HG03457 (cell line): ENCODE measurements at regions not wholly inside any gene's neighbourhood (a gene's known extent, or its start where the extent isn't known, plus 50 kb on each side); places are given as distances from the start of the nearest gene placed in this dataset.
"Not testable (repeated sequence)": the region's sequence is repeated elsewhere in the genome, so short reads cannot be mapped to it uniquely, and the experiment has no call there.

Source experiments
- ATAC-seq: cut with Tn5 transposase; IDR thresholded peaks from one replicate; pipeline ENCODE4 v1.9.1; 2021; ENCODE audit warnings: moderate number of reproducible peaks; ENCODE audit not compliant: unreplicated experiment

DNA sequence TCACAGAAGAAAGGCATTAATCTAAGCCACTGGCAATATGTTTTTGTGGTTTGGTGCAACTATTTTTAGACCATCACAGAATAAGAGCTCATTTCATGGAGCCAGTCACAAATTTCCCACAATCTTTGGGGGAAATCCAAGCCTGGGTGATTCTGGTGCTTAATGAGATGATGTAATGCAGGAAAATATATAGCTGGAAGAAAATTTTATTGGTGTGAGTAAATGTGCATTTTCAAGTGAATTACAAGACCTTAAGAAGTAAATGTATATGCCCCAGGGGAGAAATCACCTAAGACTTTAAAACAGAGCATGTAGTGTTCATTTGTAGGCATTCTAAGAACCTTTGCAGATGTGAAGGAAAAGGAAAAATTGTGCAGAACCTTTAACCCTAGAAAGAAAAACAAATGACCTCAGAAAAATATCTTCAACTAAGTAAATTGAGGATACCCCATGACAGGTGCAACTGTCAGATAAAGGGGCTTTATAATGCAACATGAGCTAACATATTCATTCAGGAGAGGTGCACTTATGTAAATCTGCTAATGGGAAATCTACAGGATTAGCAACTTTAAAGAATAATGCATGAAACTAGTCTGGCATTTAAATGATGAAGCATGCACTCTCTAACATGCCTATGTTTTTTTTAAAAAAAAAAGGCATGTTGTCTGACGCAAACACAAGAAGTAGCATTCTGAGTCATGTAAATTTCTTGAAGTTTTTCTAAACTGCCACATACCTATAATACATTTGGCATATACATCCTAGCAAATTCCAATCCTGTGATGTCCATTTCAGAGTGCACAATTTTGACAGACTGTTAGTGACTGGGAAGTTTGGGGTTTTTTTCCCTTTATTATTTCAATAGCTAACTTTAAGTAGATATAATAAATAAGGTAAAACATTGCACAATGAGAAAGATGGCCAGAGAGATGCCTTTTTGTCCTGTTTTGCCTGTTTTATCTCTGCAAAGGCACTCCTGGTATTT, 105.1 kb downstream of the MEX3B start:
- no peak for ATAC-seq

DNA sequence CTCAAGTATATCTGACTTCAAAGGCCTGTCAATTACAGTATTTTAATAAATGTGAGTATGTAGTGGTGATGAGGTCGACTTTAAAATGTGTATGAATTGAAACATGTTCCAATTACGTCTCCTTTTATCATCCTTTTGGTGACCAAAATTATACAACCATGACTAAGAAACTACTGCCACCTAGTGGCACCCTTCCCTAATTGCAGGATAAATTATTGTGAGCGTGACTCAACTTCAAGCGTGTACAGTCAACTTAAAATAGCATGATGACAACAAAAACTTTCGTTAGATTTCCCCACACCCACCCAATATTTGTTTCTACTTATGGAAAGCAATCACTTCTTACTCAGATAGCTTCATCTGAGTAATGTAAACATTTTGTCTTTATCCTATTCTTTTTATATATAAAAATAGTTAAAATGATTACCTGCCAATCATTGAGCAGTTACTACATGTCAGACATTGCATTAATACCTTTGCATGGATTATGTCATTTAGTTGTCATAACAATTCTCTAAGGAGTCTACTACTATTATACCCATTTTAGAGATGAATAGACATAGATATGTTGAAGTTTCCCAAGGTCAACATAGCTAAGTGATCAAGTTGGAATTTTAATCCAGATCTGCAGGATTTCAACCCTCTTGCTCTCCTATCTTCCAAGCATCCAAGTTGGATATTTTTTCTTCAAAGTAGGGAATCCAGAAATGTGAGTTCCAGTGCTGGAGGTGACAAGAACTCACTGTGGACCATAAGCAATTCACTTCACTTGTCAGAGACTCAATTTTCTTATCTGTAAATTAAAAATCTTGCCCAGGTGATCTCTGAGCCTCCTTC, 106.0 kb downstream of the MEX3B start:
- ATAC-seq: no peak

DNA sequence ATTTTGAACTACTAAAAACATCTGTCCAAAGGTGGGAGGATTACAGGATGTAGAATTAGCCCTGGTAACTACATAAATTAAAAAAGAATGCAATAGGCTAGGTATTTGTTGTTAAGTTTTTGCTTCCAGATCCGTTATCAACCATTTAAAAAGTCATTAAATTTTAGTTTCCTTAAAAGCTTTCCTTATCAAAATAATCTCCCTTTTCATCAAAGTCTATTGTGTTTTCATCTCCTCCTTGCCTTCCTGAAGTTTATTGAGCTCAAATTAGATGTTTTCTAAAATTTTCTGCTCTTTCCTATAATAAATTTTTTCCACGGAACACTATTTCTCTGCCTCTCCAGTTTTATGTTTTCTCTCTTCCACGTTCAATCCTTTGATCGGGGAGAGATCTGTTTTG, 108.6 kb downstream of the MEX3B start:
- ATAC-seq: no peak

DNA sequence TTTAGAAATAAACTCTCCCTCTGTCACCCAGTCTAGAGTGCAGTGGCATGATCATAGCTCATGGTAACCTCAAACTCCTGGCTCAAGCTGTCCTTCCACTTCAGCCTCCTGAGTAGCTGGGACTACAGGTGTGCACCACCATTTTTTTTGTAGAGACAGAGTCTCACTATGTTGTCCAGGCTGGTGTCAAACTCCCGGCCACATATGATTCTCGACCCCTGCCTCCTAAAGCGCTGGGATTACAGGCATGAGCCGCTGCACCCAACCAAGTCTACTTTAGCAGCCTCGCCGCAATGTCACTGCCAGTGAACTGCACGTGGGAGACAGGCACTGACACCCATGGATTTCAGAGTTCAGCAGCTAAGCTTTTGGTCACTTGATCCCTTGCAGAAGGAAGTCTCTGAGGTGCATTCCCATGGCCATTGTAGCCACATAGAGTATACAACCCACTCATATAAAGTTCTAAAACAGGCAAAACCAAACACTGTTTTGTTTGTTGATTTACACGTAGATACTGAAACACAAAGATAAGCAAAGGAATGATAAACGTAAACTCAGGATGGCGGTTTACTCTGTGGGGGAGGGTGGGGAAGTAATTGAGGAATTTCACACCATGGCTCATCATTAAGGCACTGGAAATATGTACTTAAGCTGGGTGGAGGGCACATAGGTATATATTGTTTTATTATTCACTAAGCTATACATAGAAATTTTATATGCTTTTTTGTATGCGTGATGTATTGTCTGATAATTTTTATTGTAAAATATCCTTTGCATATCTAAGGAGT, 115.0 kb downstream of the MEX3B start:
- no peak for ATAC-seq

DNA sequence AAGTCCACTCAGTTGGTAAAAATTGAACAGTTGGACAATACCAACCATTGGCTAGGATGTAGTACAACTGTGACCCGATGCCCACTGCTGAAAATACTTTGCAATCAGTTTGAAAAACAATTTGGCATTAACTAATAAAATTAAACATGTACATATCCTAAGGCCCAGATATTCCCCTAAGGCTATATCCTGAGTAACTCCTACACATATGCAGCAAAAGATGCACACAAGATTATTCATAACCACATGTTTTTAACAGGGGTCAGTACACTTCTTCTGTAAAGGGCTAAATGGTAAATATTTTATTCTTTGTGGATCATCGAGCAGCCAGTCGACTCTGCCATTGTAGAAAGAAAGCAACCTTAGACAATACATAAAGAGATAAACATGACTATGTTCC, 116.3 kb downstream of the MEX3B start:
- no peak for ATAC-seq

DNA sequence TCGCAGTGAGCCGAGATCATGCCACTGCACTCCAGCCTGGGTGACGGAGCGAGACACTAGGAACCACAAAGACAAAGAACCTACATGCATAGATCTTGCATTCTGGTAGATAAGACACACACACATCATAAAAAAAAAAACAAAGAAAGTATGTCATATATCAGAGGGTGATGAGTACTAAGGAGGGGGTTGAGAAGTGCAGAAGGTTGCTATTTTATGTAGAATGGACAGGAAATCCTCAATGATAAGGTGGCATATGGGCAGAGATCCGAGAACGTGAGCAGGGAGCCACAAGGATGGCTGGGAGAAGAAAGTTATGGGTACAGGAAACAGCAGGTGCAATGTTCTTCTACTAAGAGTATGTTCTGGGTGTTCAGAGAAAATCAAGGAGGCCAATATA, 118.8 kb downstream of the MEX3B start:
- ATAC-seq: no peak

DNA sequence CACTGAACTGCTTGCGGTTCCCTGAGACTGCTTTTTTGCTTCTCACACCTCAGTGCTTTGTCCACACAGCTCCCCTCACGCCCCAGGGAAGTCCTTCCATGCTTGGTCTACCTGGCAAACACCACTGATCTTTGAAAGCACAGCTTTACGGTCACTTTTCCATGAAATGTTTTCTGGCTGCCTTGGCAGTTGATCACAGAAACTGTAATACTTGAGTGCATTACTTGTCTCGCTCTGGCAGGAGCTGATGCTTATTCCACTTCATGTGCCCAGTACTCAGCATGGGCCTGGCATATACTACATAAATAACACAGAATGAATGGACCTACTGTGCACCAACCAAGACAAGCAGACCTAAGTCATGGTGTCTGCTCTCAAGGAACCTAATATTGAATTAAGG, 121.1 kb downstream of the MEX3B start:
- ATAC-seq: no peak

DNA sequence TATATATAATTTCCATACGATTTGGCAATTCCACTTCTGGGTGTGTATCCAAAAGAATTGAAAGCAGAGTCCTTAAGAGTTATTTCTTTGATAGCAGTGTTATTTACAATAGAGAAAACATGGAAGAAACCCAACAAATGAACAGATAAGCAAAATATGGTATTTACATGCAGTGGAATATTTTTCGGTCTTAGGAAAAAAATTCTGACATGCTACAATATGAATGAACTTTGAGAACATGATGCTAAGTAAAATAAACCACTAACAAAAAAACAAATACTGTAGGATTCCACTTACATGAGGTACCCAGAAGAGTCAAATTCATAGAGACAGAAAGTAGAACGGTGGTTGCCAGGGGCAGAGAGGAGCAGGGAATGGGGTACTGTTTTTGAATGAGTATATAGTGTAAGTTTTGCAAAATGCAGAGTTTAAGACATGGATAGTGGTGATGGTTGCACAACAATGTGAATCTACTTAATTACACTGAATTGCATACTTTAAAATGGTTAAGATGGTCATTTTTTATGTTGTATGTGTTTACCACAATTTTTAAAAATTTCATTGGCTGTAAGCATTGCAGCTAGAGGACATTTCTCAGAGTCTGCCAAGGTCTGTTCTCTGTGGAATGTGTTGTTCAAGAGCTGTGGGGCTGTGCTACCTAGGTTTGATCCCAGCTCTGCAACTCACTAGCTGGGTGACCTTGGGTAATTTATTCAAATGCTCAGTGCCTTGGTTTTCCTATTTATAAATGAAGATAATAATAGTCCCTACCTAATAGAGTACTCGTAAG, 122.1 kb downstream of the MEX3B start:
- no peak for ATAC-seq

DNA sequence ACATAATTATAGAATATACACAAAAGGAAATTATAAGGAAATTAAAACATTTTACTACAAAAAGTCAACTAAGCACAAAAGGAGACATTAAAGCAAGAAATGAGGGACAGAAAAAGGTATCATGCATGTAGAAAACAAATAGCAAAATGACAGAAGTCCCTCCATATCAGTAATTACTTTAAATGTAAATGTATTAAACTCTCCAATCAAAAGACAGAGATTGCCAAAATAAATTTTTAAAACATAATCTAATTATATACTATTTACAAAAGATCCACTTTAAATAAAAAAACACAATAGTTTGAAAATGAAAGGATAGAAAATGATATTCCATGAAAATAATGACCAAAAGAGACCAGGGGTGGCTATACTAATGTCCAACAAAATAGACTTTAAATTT, 123.7 kb downstream of the MEX3B start:
- no peak for ATAC-seq

DNA sequence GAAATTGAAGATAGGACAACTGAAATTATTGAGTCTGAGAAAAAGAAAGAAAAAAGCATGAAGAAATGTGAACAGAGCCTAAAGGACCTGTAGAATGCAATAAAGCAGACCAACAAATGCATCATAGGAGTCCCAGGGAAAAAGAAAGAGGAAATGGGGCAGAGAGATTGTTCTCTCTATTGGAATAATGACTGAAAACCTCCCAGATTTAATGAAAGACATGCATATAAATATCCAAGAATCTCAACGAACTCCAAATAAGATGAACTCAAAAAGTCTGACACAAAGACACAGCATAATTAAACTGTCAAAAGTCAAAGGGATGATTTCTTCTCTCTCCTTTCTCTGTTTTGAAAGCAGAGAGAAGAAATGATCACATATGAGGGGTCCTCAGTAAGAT, 124.7 kb downstream of the MEX3B start:
- no peak for ATAC-seq

DNA sequence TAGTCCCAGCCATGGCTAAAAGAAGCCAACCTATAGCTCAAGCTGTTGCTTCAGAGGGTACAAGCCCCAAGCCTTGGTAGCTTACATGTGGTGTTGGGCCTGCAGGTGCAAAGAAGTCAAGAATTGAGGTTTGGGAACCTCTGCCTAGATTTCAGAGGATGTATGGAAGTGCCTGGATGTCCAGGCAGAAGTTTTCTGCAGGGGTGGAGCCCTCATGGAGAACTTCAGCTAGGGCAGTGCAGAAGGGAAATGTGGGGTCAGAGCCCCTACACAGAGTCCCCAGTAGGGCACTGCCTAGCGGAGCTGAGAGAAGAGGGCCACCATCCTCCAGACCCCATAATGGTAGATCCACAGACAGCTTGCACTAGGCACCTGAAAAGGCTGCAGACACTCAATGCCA, 127.1 kb downstream of the MEX3B start:
- not testable (repeated sequence) for ATAC-seq

DNA sequence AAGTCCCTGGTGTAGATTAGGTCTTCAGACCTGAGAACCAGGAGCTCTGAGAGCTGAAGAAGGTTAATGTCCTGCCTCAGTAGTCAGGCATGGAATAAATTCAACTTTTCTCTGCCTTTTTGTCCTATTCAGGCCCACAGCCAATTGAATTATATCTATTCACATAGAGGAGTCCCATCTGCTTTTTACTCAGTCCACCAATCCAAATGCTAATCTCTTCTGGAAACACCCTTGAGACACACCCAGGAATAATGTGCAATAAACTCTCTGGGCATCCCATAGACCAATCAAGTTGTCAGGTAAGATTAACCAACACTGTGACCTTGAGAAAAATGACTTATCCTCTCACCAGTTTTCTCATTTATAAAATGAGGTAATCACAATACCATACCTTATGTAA, 129.4 kb downstream of the MEX3B start:
- no peak for ATAC-seq

DNA sequence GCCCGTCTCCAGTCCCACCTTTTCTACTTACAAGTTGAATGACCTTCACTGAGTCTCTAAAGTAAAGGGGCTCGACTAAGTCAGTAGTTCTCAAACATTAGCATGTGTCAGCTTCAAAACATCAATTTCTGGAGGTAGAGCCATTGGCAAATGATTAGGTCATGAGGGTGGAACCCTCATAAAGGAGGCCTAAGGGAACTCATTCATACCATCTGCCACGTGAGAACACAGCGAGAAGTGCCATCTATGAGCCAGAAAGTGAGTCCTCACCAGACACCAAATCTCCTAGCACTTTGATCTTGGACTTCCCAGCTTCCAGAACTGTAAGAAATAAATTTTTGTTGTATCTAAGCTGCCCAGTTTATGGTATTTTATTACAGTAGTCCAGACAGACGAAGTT, 129.8 kb downstream of the MEX3B start:
- no peak for ATAC-seq

DNA sequence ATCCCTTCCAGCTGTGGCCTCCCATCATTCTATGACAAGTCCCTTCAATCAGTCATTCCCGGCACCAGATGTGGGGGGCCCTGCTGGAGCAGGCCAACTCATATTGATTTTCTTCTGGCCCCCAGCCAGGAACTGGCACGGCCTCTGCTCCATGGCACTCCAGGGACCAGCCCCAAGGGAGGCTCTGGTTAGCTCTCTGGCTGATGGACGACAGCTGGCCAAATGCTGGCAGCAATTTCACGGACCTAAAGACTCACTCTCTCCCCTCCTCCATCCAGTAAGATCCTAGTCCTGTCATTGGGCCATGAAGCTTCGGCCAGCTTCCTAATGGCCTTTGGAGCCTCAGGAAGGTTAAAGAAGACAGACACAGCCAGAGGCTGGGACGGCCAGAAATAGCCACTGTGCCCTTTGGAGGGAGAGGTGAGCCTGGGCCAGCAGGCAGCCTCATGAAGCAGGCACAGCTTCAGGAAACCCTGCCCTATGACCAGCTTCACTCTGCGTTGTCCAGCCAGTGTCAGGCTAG, 131.0 kb downstream of the MEX3B start:
- ATAC-seq: no peak

DNA sequence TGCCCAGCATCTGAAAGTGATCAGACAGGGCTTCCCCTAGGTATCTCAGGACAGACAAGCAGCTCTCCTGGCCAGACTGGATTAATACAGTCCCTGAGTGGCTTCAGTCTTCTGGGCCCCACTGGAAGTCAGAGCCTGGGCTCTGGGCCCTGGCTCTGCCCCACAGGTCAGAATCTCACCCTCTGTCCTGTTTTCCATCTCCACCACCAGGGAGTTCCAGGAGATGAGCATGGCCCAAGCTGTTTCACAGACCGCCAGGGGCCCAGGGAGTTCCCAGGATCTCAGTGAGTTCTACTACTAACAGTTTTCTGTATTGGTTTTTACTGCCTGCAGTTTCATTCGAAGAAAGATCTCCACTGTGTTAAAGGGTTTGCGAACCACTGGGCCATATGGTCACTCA, 131.5 kb downstream of the MEX3B start:
- no peak for ATAC-seq

DNA sequence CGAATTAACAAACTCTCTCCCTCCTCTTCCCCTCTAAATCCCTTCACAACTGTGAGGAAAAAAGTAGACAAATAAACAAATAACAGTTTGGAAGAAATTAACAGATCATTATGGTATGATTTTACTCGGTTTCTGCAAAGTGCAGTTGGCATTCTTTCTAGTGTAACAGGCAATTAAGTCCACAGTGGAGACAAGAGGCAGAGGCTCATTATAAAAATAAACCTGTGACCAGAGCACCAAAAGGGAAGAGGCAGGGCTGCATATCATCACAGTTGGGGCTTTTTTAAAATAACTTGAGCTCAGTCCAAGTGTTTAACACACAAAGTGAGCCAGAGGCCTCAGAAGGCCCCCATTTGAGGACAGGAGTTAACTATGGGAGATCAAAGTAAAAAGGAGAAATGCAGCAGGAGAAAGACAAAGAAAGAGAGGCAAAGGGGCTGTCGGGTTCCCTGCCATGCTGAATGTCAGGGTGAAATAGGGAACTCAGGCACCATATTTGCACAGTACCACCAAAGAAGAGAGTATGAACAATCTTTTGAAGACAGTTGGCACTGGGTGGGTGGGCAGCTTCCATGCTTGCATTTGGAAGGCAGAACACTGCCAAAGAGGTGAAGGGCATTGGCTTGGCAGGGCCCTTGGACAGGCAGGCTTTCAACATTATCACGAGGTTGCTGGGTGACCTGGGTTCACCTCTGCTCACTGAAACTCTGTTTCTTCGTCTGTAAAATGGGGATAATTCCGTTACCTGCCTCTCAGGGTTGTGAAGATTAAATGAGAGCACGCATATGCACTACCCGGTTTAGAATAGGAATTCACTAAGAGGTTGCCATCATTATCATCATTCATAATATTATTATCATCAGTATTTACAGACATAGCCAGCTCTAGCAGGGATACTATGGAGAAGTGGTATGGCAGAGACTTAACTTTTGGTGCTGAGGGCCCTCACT, 134.5 kb downstream of the MEX3B start:
- ATAC-seq: no peak

DNA sequence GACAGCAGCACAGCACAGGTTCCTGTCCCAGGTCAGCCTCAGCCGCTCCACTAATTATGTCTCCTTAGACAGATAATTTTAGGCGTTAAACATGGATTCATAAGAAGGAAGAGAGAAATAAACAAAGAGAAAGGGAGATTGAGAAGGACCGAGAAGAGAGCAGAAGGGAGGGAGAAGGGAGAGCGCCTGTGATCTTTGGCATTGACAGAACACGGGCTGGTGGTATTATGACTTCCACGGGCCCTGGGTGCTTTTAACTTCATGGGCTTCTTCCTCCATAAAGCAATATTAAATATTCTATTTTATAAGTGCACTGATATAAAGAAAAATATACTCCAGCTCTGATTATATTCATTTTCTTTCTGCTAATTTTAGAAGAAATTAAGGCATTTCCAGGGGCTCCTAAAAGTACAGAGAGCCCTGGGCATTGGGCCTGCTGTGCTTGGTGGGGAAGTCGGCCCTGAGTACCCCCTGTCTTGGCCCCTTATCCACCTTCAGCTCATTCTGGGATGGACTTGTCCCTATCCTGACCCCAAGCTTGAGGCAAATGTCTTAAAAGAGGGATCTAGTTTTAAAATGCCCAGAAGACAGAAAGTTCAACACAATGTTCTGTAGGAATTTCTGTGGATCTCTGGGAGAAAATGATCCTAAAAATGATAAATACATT, 135.3 kb downstream of the MEX3B start:
- no peak for ATAC-seq

DNA sequence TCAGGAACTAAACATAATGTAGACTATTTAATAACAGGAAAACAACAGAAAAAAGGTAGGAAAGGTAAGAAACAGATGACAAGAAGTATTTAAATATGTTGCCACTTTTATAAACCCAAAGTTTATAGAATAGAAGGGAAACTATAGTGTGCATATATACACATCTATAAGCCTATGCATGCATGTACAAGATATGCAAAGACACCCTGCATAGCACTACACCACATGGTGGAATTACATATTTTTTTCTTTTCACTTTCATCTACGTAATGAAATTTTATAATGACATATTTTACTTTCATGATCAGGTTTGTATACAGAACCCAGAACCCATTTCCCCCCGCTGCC, 136.8 kb downstream of the MEX3B start:
- ATAC-seq: no peak

DNA sequence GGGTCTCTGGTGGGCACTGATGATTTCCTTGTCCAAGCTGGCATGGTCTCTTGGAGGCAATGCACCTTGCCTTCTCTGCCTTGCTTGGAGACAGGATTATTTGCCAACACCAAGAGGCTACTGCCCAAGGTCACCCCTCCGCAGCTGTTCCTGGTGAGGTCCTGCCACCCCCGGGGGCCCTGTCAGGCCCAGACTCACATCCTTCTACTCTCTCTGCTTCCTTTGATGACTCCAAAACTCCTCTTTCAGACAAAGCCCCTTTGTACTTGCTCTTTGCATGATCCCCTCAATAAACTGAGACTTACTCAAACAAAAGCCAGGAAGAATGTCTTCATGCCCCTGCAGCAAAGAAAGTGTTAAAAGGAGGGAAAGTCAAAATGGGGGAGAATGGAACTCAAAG, 137.7 kb downstream of the MEX3B start:
- no peak for ATAC-seq
